ENCODE measurements at regions not wholly inside any gene's neighbourhood (a gene's known extent, or its start where the extent isn't known, plus 50 kb on each side); places are given as distances from the start of the nearest gene placed in this dataset.
A peak's percentile ranks its signal among the peaks of the same experiment; 100 is the strongest.

- H3K27ac ChIP-seq (ENCODE audit: low read depth, low read length) = no peak overlapping the region
- H4K20me1 ChIP-seq (ENCODE audit: insufficient read depth, low read length) = no peaks in the 10 kb centered on the region
- no peaks in the 10 kb centered on the region for H3K27me3 ChIP-seq (ENCODE audit: insufficient read depth, low read length)
- H3K4me3 ChIP-seq (ENCODE audit: insufficient read depth, low read depth, low read length) = no peak overlapping the region
- no peak overlapping the region for H2AFZ ChIP-seq (ENCODE audit: low read depth, low read length)
- no peak overlapping the region for H3K4me2 ChIP-seq (ENCODE audit: low read length)
- Mint-ChIP-seq H3K4me3 (ENCODE audit: unreplicated experiment) (no peak overlapping the region), H3K9me3 (ENCODE audit: unreplicated experiment) (no peaks in the 10 kb centered on the region), H3K27me3 (ENCODE audit: low read depth, unreplicated experiment) (no peaks in the 10 kb centered on the region), H3K4me1 (ENCODE audit: low read depth, unreplicated experiment) (peaks cover 14% of the 10 kb centered on the region), H3K36me3 (ENCODE audit: low read depth, unreplicated experiment) (no peaks in the 10 kb centered on the region), H3K27ac (ENCODE audit: unreplicated experiment) (no peak overlapping the region)
- no peaks in the 10 kb centered on the region for H3K9me3 ChIP-seq (ENCODE audit: insufficient read depth, low read depth, low read length)
- no peaks in the 10 kb centered on the region for H3K4me1 ChIP-seq (ENCODE audit: insufficient read depth, low read length)
- no peaks in the 10 kb centered on the region for H3K36me3 ChIP-seq (ENCODE audit: insufficient read depth, low read length)
- TF ChIP-seq CTCF (IDR thresholded peaks at IDR 0.05; ENCODE audit: insufficient read depth, low read depth, low read length) = no peak
- no peak for TF ChIP-seq EZH2 (IDR thresholded peaks at IDR 0.05; ENCODE audit: insufficient read depth, low read length)
- DNase-seq (ENCODE audit: low read depth) = no peak
- FAIRE-seq = no peak
- H3K9ac ChIP-seq (ENCODE audit: low read length) = no peak overlapping the region
- no peaks in the 10 kb centered on the region for H3K79me2 ChIP-seq (ENCODE audit: insufficient read depth, low read length)
These were observed 60.4 kb downstream of the SLITRK6 start for GRCh38 chr13:85738696-85739320.

GRCh38 chr13:85737952-85738351 is 61.3 kb downstream of the SLITRK6 start:
- Histone ChIP-seq H3K27me3 (ENCODE audit: insufficient read depth, low read length) (no peaks in the 10 kb centered on the region), H2AFZ (ENCODE audit: low read depth, low read length) (no peak overlapping the region), H3K9ac (ENCODE audit: low read length) (no peak overlapping the region), H3K9me3 (ENCODE audit: insufficient read depth, low read depth, low read length) (no peaks in the 10 kb centered on the region), H4K20me1 (ENCODE audit: insufficient read depth, low read length) (no peaks in the 10 kb centered on the region), H3K79me2 (ENCODE audit: insufficient read depth, low read length) (no peaks in the 10 kb centered on the region), H3K4me3 (ENCODE audit: insufficient read depth, low read depth, low read length) (no peak overlapping the region), H3K4me2 (ENCODE audit: low read length) (no peak overlapping the region), H3K36me3 (ENCODE audit: insufficient read depth, low read length) (no peaks in the 10 kb centered on the region), H3K4me1 (ENCODE audit: insufficient read depth, low read length) (no peaks in the 10 kb centered on the region), H3K27ac (ENCODE audit: low read depth, low read length) (no peak overlapping the region)
- DNase-seq (ENCODE audit: low read depth) = no peak
- no peaks in the 10 kb centered on the region for H3K36me3 Mint-ChIP-seq (ENCODE audit: low read depth, unreplicated experiment)
- no peaks in the 10 kb centered on the region for H3K27me3 Mint-ChIP-seq (ENCODE audit: low read depth, unreplicated experiment)
- no peaks in the 10 kb centered on the region for H3K9me3 Mint-ChIP-seq (ENCODE audit: unreplicated experiment)
- H3K4me3 Mint-ChIP-seq (ENCODE audit: unreplicated experiment) = no peak overlapping the region
- peaks cover 10% of the 10 kb centered on the region for H3K4me1 Mint-ChIP-seq (ENCODE audit: low read depth, unreplicated experiment)
- FAIRE-seq = no peak
- TF ChIP-seq CTCF (IDR thresholded peaks at IDR 0.05; ENCODE audit: insufficient read depth, low read depth, low read length) (no peak), EZH2 (IDR thresholded peaks at IDR 0.05; ENCODE audit: insufficient read depth, low read length) (no peak)
- H3K27ac Mint-ChIP-seq (ENCODE audit: unreplicated experiment) = no peak overlapping the region

- no peak for FAIRE-seq
- no peak for TF ChIP-seq CTCF (IDR thresholded peaks at IDR 0.05; ENCODE audit: insufficient read depth, low read depth, low read length)
- TF ChIP-seq EZH2 (IDR thresholded peaks at IDR 0.05; ENCODE audit: insufficient read depth, low read length) = no peak
- Mint-ChIP-seq H3K4me1 (ENCODE audit: low read depth, unreplicated experiment) (peaks cover 2% of the 10 kb centered on the region), H3K36me3 (ENCODE audit: low read depth, unreplicated experiment) (no peaks in the 10 kb centered on the region), H3K27me3 (ENCODE audit: low read depth, unreplicated experiment) (no peaks in the 10 kb centered on the region), H3K9me3 (ENCODE audit: unreplicated experiment) (no peaks in the 10 kb centered on the region), H3K27ac (ENCODE audit: unreplicated experiment) (no peak overlapping the region), H3K4me3 (ENCODE audit: unreplicated experiment) (no peak overlapping the region)
- DNase-seq (ENCODE audit: low read depth) = peak; percentile 59
- Histone ChIP-seq H3K9ac (ENCODE audit: low read length) (no peak overlapping the region), H3K79me2 (ENCODE audit: insufficient read depth, low read length) (no peaks in the 10 kb centered on the region), H4K20me1 (ENCODE audit: insufficient read depth, low read length) (no peaks in the 10 kb centered on the region), H3K4me2 (ENCODE audit: low read length) (no peak overlapping the region), H3K27me3 (ENCODE audit: insufficient read depth, low read length) (no peaks in the 10 kb centered on the region), H3K4me3 (ENCODE audit: insufficient read depth, low read depth, low read length) (no peak overlapping the region), H3K9me3 (ENCODE audit: insufficient read depth, low read depth, low read length) (no peaks in the 10 kb centered on the region), H3K4me1 (ENCODE audit: insufficient read depth, low read length) (no peaks in the 10 kb centered on the region), H3K36me3 (ENCODE audit: insufficient read depth, low read length) (no peaks in the 10 kb centered on the region), H3K27ac (ENCODE audit: low read depth, low read length) (no peak overlapping the region), H2AFZ (ENCODE audit: low read depth, low read length) (no peak overlapping the region)
These were observed 69.9 kb downstream of the SLITRK6 start for GRCh38 chr13:85729296-85729695.

Data from astrocyte (in vitro differentiated cells and primary cell).